ENCODE measurements at regions not wholly inside any gene's neighbourhood (a gene's known extent, or its start where the extent isn't known, plus 50 kb on each side); places are given as distances from the start of the nearest gene placed in this dataset.

- ATAC-seq (replicated peaks; ENCODE audit: extremely low read depth, poor library complexity, severe bottlenecking) (no peak), DNase-seq (ENCODE audit: low spot score in 2 of 2) (no peak)
- H3K27ac Mint-ChIP-seq (ENCODE audit: low read depth) = no peak overlapping the region
- H3K4me1 Mint-ChIP-seq = no peaks in the 10 kb centered on the region
- no peaks in the 10 kb centered on the region for H3K36me3 Mint-ChIP-seq (ENCODE audit: insufficient read depth)
- H3K27me3 Mint-ChIP-seq = no peaks in the 10 kb centered on the region
- peaks cover 16% of the 10 kb centered on the region for H3K9me3 Mint-ChIP-seq
- H3K4me3 Mint-ChIP-seq = no peak overlapping the region
Observed at GRCh38 chr2:40760071-40760666, 308.3 kb upstream of the SLC8A1 start.

DNA sequence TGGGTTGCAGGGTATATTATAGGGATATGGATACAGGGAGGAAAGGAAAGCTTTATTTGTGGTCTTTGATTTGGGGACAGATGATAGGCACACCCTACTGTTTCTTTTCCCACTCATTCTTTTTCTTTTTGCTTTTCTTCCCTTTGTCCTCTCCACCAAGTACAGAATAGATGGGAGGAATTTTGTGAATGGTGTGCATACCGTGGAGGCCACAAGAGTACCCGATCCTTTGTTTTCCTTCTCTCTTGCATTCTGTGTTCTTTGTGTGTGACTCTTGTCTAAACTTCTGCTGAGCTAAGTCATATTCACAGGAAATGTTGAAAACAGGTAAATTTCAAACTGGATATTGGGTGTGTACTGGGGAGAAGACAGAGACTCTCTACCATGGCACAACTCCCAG lies 321.4 kb upstream of the SLC8A1 start:
- Mint-ChIP-seq H3K27ac (ENCODE audit: low read depth) (no peak overlapping the region), H3K4me3 (no peak overlapping the region), H3K9me3 (no peaks in the 10 kb centered on the region), H3K4me1 (no peaks in the 10 kb centered on the region), H3K27me3 (no peaks in the 10 kb centered on the region), H3K36me3 (ENCODE audit: insufficient read depth) (no peaks in the 10 kb centered on the region)
- no peak for DNase-seq (ENCODE audit: low spot score in 2 of 2)
- ATAC-seq (replicated peaks; ENCODE audit: extremely low read depth, poor library complexity, severe bottlenecking) = no peak

GRCh38 chr2:40783704-40784103 lies 331.8 kb upstream of the SLC8A1 start:
- Mint-ChIP-seq H3K9me3 (peaks cover 17% of the 10 kb centered on the region), H3K4me1 (no peaks in the 10 kb centered on the region), H3K4me3 (no peak overlapping the region), H3K27me3 (no peaks in the 10 kb centered on the region), H3K36me3 (ENCODE audit: insufficient read depth) (no peaks in the 10 kb centered on the region), H3K27ac (ENCODE audit: low read depth) (no peak overlapping the region)
- DNase-seq (ENCODE audit: low spot score in 2 of 2) (no peak), ATAC-seq (replicated peaks; ENCODE audit: extremely low read depth, poor library complexity, severe bottlenecking) (no peak)

GRCh38 chr2:40786636-40787035 lies 334.7 kb upstream of the SLC8A1 start:
- H3K4me3 Mint-ChIP-seq = no peak overlapping the region
- no peaks in the 10 kb centered on the region for H3K36me3 Mint-ChIP-seq (ENCODE audit: insufficient read depth)
- DNase-seq (ENCODE audit: low spot score in 2 of 2) = no peak
- no peak for ATAC-seq (replicated peaks; ENCODE audit: extremely low read depth, poor library complexity, severe bottlenecking)
- H3K4me1 Mint-ChIP-seq = no peaks in the 10 kb centered on the region
- no peak overlapping the region for H3K27ac Mint-ChIP-seq (ENCODE audit: low read depth)
- H3K9me3 Mint-ChIP-seq = peaks cover 6% of the 10 kb centered on the region
- H3K27me3 Mint-ChIP-seq = no peaks in the 10 kb centered on the region

- no peak for DNase-seq (ENCODE audit: low spot score in 2 of 2)
- Mint-ChIP-seq H3K9me3 (peaks cover 13% of the 10 kb centered on the region), H3K4me3 (no peak overlapping the region), H3K36me3 (ENCODE audit: insufficient read depth) (no peaks in the 10 kb centered on the region), H3K27me3 (no peaks in the 10 kb centered on the region), H3K27ac (ENCODE audit: low read depth) (no peak overlapping the region), H3K4me1 (no peaks in the 10 kb centered on the region)
- ATAC-seq (replicated peaks; ENCODE audit: extremely low read depth, poor library complexity, severe bottlenecking) = no peak
Observed at GRCh38 chr2:40797120-40797519, 345.2 kb upstream of the SLC8A1 start.

- Mint-ChIP-seq H3K9me3 (peaks cover 12% of the 10 kb centered on the region), H3K36me3 (ENCODE audit: insufficient read depth) (no peaks in the 10 kb centered on the region), H3K27me3 (no peaks in the 10 kb centered on the region), H3K27ac (ENCODE audit: low read depth) (no peak overlapping the region), H3K4me3 (no peak overlapping the region), H3K4me1 (no peaks in the 10 kb centered on the region)
- DNase-seq (ENCODE audit: low spot score in 2 of 2) (no peak), ATAC-seq (replicated peaks; ENCODE audit: extremely low read depth, poor library complexity, severe bottlenecking) (no peak)
Observed at GRCh38 chr2:40803900-40804299, 352.0 kb upstream of the SLC8A1 start.

GRCh38 chr2:40809156-40809555 lies 357.3 kb upstream of the SLC8A1 start:
- Mint-ChIP-seq H3K36me3 (ENCODE audit: insufficient read depth) (no peaks in the 10 kb centered on the region), H3K4me3 (no peak overlapping the region), H3K27ac (ENCODE audit: low read depth) (no peak overlapping the region), H3K27me3 (no peaks in the 10 kb centered on the region), H3K9me3 (peaks cover 4% of the 10 kb centered on the region), H3K4me1 (no peaks in the 10 kb centered on the region)
- DNase-seq (ENCODE audit: low spot score in 2 of 2) (no peak), ATAC-seq (replicated peaks; ENCODE audit: extremely low read depth, poor library complexity, severe bottlenecking) (no peak)

DNA sequence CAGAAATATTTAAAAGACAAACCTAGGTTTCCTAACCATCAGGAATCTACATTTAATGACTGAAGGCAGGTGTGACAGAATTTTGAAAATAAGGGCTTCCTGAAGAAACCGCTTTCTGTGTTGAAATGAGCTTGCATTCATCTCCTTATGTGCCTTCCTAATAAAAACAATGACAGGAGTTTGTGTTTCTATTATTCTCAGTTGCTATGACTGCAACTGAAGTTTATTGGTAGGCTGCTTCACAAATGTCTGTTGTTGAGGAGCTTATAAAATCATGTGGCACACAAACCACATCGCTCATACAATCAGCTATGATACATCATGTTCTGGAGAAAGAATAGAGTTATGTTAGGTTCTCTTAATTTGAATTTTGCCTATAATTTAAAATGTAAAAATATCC lies 362.7 kb upstream of the SLC8A1 start:
- Mint-ChIP-seq H3K36me3 (ENCODE audit: insufficient read depth) (no peaks in the 10 kb centered on the region), H3K4me1 (no peaks in the 10 kb centered on the region), H3K27ac (ENCODE audit: low read depth) (no peak overlapping the region), H3K9me3 (peaks cover 6% of the 10 kb centered on the region), H3K4me3 (no peak overlapping the region), H3K27me3 (no peaks in the 10 kb centered on the region)
- no peak for DNase-seq (ENCODE audit: low spot score in 2 of 2)
- no peak for ATAC-seq (replicated peaks; ENCODE audit: extremely low read depth, poor library complexity, severe bottlenecking)

GRCh38 chr2:40820319-40820718 lies 368.4 kb upstream of the SLC8A1 start:
- Mint-ChIP-seq H3K36me3 (ENCODE audit: insufficient read depth) (no peaks in the 10 kb centered on the region), H3K4me3 (no peak overlapping the region), H3K9me3 (peaks cover 11% of the 10 kb centered on the region), H3K27me3 (no peaks in the 10 kb centered on the region), H3K27ac (ENCODE audit: low read depth) (no peak overlapping the region), H3K4me1 (no peaks in the 10 kb centered on the region)
- ATAC-seq (replicated peaks; ENCODE audit: extremely low read depth, poor library complexity, severe bottlenecking) (no peak), DNase-seq (ENCODE audit: low spot score in 2 of 2) (no peak)

- Mint-ChIP-seq H3K4me3 (no peak overlapping the region), H3K4me1 (no peaks in the 10 kb centered on the region), H3K9me3 (peaks cover 6% of the 10 kb centered on the region), H3K36me3 (ENCODE audit: insufficient read depth) (no peaks in the 10 kb centered on the region), H3K27ac (ENCODE audit: low read depth) (no peak overlapping the region), H3K27me3 (no peaks in the 10 kb centered on the region)
- ATAC-seq (replicated peaks; ENCODE audit: extremely low read depth, poor library complexity, severe bottlenecking) = no peak
- no peak for DNase-seq (ENCODE audit: low spot score in 2 of 2)
Observed at GRCh38 chr2:40823478-40823877, 371.6 kb upstream of the SLC8A1 start.

- Mint-ChIP-seq H3K27me3 (no peaks in the 10 kb centered on the region), H3K4me1 (no peaks in the 10 kb centered on the region), H3K9me3 (peaks cover 5% of the 10 kb centered on the region), H3K4me3 (no peak overlapping the region), H3K27ac (ENCODE audit: low read depth) (no peak overlapping the region), H3K36me3 (ENCODE audit: insufficient read depth) (no peaks in the 10 kb centered on the region)
- DNase-seq (ENCODE audit: low spot score in 2 of 2) (no peak), ATAC-seq (replicated peaks; ENCODE audit: extremely low read depth, poor library complexity, severe bottlenecking) (no peak)
Observed at GRCh38 chr2:40824278-40824677, 372.4 kb upstream of the SLC8A1 start.

- DNase-seq (ENCODE audit: low spot score in 2 of 2) = no peak
- peaks cover 5% of the 10 kb centered on the region for H3K9me3 Mint-ChIP-seq
- H3K4me1 Mint-ChIP-seq = no peaks in the 10 kb centered on the region
- no peaks in the 10 kb centered on the region for H3K36me3 Mint-ChIP-seq (ENCODE audit: insufficient read depth)
- no peak overlapping the region for H3K27ac Mint-ChIP-seq (ENCODE audit: low read depth)
- no peak for ATAC-seq (replicated peaks; ENCODE audit: extremely low read depth, poor library complexity, severe bottlenecking)
- H3K4me3 Mint-ChIP-seq = no peak overlapping the region
- H3K27me3 Mint-ChIP-seq = no peaks in the 10 kb centered on the region
Observed at GRCh38 chr2:40827392-40827791, 375.5 kb upstream of the SLC8A1 start.

DNA sequence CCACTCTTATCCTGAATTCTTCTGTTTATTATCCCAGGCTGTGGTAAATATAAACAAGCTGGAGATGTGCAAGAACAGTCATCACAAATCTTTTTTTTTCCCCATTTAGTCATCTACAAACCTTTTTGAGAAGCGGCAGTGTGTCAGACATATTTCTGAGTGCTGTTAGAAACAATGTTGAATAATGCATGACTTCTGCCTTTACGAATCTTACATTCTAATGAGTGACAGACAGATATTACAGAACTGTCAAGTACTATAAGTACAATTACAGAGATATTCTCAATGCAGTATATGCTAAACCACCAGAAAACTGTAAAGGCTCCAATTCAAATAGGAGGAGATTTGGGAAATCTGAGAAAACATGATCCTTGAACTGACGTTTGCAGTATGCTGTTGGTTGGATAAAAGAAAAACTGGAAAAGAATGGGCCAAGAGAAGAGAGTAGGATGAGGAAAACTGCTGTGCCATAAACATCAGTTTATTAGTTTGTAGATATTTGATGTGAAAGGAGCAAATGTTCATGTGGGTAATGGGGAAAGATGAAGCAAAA lies 379.5 kb upstream of the SLC8A1 start:
- no peaks in the 10 kb centered on the region for H3K4me1 Mint-ChIP-seq

More for the DNA sequence above, 379.5 kb upstream of the SLC8A1 start:
- Mint-ChIP-seq H3K36me3 (ENCODE audit: insufficient read depth) (no peaks in the 10 kb centered on the region), H3K27ac (ENCODE audit: low read depth) (no peak overlapping the region), H3K27me3 (no peaks in the 10 kb centered on the region), H3K4me3 (no peak overlapping the region), H3K9me3 (peaks cover 7% of the 10 kb centered on the region)
- DNase-seq (ENCODE audit: low spot score in 2 of 2) (no peak), ATAC-seq (replicated peaks; ENCODE audit: extremely low read depth, poor library complexity, severe bottlenecking) (no peak)

Data from central memory CD8-positive, alpha-beta T cell (primary cell).